ENCODE measurements at regions not wholly inside any gene's neighbourhood (a gene's known extent, or its start where the extent isn't known, plus 50 kb on each side); places are given as distances from the start of the nearest gene placed in this dataset.

DNA sequence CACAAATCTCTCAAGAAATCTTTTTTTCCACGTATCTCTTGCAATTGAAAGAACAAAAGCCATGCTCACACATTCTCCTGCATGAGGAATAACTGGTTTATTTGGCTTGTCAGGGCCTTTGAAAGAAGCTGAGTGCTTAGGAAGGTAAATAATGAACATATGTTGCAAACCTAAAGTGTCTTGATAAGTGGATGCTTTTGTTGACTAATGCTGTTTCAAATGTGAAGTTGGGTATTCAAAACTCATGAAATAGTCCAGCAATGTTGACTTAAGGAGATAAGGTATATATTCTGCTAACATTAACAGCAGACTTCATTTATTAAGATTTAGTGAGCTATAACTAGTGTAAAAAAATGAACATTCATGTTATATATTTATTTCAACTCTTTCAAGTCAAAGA lies 1792.7 kb upstream of the MIR17HG start (continued):
- TF ChIP-seq, protein P1, sequence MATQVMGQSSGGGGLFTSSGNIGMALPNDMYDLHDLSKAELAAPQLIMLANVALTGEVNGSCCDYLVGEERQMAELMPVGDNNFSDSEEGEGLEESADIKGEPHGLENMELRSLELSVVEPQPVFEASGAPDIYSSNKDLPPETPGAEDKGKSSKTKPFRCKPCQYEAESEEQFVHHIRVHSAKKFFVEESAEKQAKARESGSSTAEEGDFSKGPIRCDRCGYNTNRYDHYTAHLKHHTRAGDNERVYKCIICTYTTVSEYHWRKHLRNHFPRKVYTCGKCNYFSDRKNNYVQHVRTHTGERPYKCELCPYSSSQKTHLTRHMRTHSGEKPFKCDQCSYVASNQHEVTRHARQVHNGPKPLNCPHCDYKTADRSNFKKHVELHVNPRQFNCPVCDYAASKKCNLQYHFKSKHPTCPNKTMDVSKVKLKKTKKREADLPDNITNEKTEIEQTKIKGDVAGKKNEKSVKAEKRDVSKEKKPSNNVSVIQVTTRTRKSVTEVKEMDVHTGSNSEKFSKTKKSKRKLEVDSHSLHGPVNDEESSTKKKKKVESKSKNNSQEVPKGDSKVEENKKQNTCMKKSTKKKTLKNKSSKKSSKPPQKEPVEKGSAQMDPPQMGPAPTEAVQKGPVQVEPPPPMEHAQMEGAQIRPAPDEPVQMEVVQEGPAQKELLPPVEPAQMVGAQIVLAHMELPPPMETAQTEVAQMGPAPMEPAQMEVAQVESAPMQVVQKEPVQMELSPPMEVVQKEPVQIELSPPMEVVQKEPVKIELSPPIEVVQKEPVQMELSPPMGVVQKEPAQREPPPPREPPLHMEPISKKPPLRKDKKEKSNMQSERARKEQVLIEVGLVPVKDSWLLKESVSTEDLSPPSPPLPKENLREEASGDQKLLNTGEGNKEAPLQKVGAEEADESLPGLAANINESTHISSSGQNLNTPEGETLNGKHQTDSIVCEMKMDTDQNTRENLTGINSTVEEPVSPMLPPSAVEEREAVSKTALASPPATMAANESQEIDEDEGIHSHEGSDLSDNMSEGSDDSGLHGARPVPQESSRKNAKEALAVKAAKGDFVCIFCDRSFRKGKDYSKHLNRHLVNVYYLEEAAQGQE (IDR thresholded peaks at IDR 0.05; ENCODE audit: unreplicated experiment): no peak
- no peak for TF ChIP-seq NANOG (IDR thresholded peaks at IDR 0.05; ENCODE audit: borderline replicate concordance)
- TF ChIP-seq, protein P2, sequence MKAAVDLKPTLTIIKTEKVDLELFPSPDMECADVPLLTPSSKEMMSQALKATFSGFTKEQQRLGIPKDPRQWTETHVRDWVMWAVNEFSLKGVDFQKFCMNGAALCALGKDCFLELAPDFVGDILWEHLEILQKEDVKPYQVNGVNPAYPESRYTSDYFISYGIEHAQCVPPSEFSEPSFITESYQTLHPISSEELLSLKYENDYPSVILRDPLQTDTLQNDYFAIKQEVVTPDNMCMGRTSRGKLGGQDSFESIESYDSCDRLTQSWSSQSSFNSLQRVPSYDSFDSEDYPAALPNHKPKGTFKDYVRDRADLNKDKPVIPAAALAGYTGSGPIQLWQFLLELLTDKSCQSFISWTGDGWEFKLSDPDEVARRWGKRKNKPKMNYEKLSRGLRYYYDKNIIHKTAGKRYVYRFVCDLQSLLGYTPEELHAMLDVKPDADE (IDR thresholded peaks at IDR 0.05): no peak
- TF ChIP-seq JUNB (IDR thresholded peaks at IDR 0.05; ENCODE audit: unreplicated experiment): no peak
- TF ChIP-seq CREB1 (CRISPR knock-in tag; IDR thresholded peaks at IDR 0.05; ENCODE audit: low read depth): no peak
- no peak for TF ChIP-seq EZH2phosphoT487 (IDR thresholded peaks at IDR 0.05; ENCODE audit: unreplicated experiment)
- TF ChIP-seq, protein P3, sequence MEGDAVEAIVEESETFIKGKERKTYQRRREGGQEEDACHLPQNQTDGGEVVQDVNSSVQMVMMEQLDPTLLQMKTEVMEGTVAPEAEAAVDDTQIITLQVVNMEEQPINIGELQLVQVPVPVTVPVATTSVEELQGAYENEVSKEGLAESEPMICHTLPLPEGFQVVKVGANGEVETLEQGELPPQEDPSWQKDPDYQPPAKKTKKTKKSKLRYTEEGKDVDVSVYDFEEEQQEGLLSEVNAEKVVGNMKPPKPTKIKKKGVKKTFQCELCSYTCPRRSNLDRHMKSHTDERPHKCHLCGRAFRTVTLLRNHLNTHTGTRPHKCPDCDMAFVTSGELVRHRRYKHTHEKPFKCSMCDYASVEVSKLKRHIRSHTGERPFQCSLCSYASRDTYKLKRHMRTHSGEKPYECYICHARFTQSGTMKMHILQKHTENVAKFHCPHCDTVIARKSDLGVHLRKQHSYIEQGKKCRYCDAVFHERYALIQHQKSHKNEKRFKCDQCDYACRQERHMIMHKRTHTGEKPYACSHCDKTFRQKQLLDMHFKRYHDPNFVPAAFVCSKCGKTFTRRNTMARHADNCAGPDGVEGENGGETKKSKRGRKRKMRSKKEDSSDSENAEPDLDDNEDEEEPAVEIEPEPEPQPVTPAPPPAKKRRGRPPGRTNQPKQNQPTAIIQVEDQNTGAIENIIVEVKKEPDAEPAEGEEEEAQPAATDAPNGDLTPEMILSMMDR (conservative IDR thresholded peaks at IDR 0.05; ENCODE audit: low read depth in 2 of 2): no peak
- no peak for TF ChIP-seq ZNF114 (CRISPR knock-in tag; IDR thresholded peaks at IDR 0.05)
- TF ChIP-seq ZNF331 (CRISPR knock-in tag; IDR thresholded peaks at IDR 0.05; ENCODE audit: low read depth): no peak
- TF ChIP-seq POLR2AphosphoS5 (IDR thresholded peaks at IDR 0.05; ENCODE audit: low read depth): no peak

DNA sequence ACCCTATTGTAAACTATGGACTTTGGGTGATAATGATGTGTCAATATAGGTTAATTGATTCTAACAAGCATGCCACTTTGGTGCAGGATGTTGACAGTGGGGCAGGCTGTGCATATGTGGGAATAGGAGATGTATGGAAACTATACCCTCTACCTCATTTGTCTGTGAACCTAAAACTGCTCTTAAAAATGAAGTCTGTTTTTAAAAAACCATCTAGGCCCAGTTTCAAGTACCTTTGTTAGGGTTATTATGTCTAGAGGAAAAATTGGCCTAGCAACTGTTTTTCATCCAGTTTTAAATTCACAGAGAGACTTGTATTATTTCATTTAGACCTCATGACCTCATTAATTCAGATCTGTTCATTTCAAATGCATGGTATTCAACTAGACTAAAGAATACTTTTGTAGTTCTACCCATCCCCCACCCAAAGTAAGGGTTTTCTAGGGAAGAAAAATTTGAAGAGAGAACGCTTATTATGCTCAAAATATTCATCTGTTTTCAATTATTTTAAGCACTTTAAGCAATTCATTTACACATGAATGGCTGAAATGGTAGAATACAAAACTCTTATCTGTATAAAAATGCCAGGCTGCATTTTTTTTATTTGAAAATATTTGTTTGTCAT lies 1781.9 kb upstream of the MIR17HG start:
- H3K4me1 ChIP-seq (ENCODE audit: insufficient read depth): no peaks in the 10 kb centered on the region
- Mint-ChIP-seq H3K9me3 (peaks cover 4% of the 10 kb centered on the region; the same call in 2 of the 3 replicates), H3K36me3 (ENCODE audit: low read depth) (peaks cover 4% of the 10 kb centered on the region; the same call in 1 of the 3 replicates), H3K27me3 (ENCODE audit: insufficient read depth, low read depth, poor library complexity) (no peaks in the 10 kb centered on the region), H3K4me1 (no peaks in the 10 kb centered on the region), H3K4me3 (no peak overlapping the region), H3K27ac (no peak overlapping the region)
- no peaks in the 10 kb centered on the region for H3K36me3 ChIP-seq (ENCODE audit: insufficient read depth)
- no peaks in the 10 kb centered on the region for H3F3A ChIP-seq (replicated peaks; ENCODE audit: low read depth)
- no peak overlapping the region for H2AFZ ChIP-seq
- no peak overlapping the region for H3K4me3 ChIP-seq
- no peak for ATAC-seq
- no peak overlapping the region for H3K27ac ChIP-seq (ENCODE audit: low read depth)
- H3K9me2 ChIP-seq (ENCODE audit: insufficient read depth): no peaks in the 10 kb centered on the region
- no peaks in the 10 kb centered on the region for H3K27me3 ChIP-seq (ENCODE audit: insufficient read depth)
- no peak for DNase-seq (ENCODE audit: low spot score)
- no peak overlapping the region for H3K4me2 ChIP-seq
- H3K79me2 ChIP-seq (replicated peaks; ENCODE audit: insufficient read depth): no peaks in the 10 kb centered on the region
- no peaks in the 10 kb centered on the region for H4K20me1 ChIP-seq (replicated peaks; ENCODE audit: insufficient read depth)
- no peak for TF ChIP-seq EZH2phosphoT487 (IDR thresholded peaks at IDR 0.05; ENCODE audit: unreplicated experiment)
- no peak for TF ChIP-seq NANOG (IDR thresholded peaks at IDR 0.05; ENCODE audit: borderline replicate concordance)
- TF ChIP-seq, protein P3 (conservative IDR thresholded peaks at IDR 0.05; ENCODE audit: low read depth in 2 of 2): no peak
- TF ChIP-seq, protein P1 (IDR thresholded peaks at IDR 0.05; ENCODE audit: unreplicated experiment): no peak
- no peak for TF ChIP-seq POLR2AphosphoS5 (IDR thresholded peaks at IDR 0.05; ENCODE audit: low read depth)

Measured in GM23338 (cell line).